DND-41 (cell line): ENCODE measurements at regions not wholly inside any gene's neighbourhood (a gene's known extent, or its start where the extent isn't known, plus 50 kb on each side); places are given as distances from the start of the nearest gene placed in this dataset.

Experiments
- ATAC-seq: fragments of 200-7000 bp; cut with Tn5 transposase; 3 replicates; pipeline ENCODE4 v1.9.1; 2021; ENCODE audit warnings: low read depth; ENCODE audit not compliant: insufficient read depth
- DNase-seq: peaks from one replicate; pipeline ENCODE4 v3.0.0-alpha.2; 2020
- H2AFZ ChIP-seq: 2 replicates; pipeline ENCODE4 v1.6.0; 2012; ENCODE audit warnings: low read depth, low read length
- H3K27ac ChIP-seq: 2 replicates; pipeline ENCODE4 v1.5.1; 2012; ENCODE audit warnings: low read length, inconsistent platforms
- H3K27me3 ChIP-seq: fragments of 200-600 bp; sonication (generic); 2 replicates; pipeline ENCODE4 v1.6.0; 2012; ENCODE audit warnings: low read length, mild to moderate bottlenecking, inconsistent platforms; ENCODE audit not compliant: insufficient read depth, poor library complexity
- H3K36me3 ChIP-seq: 2 replicates; pipeline ENCODE4 v1.5.1; 2012; ENCODE audit warnings: low read length, inconsistent platforms; ENCODE audit not compliant: insufficient read depth
- H3K4me1 ChIP-seq: 2 replicates; pipeline ENCODE4 v1.5.1; 2012; ENCODE audit warnings: mild to moderate bottlenecking, low read length; ENCODE audit not compliant: insufficient read depth
- H3K4me2 ChIP-seq: 2 replicates; pipeline ENCODE4 v1.6.0; 2012; ENCODE audit warnings: mild to moderate bottlenecking, moderate library complexity, low read length, inconsistent platforms; ENCODE audit not compliant: insufficient read depth
- H3K4me3 ChIP-seq, 2 experiments: fragments of 200-600 bp in 1 of 2; shearing (Covaris generic) in 1 of 2; 2 replicates each; pipeline ENCODE4 v1.5.1; 2012 to 2016; ENCODE audit warnings: inconsistent platforms in 2 of 2, low read length in 2 of 2, mild to moderate bottlenecking in 2 of 2, low read depth in 1 of 2, moderate library complexity in 1 of 2
- H3K79me2 ChIP-seq: 2 replicates; pipeline ENCODE4 v1.6.0; 2012; ENCODE audit warnings: low read length, inconsistent platforms; ENCODE audit not compliant: insufficient read depth
- H3K9ac ChIP-seq: 2 replicates; pipeline ENCODE4 v1.6.0; 2012; ENCODE audit warnings: low read depth, mild to moderate bottlenecking, inconsistent platforms, low read length, moderate library complexity
- H3K9me3 ChIP-seq: 2 replicates; pipeline ENCODE4 v1.5.1; 2012; ENCODE audit warnings: low read length, moderate library complexity, mild to moderate bottlenecking, inconsistent platforms; ENCODE audit not compliant: insufficient read depth, severe bottlenecking
- H4K20me1 ChIP-seq: 2 replicates; pipeline ENCODE4 v1.6.0; 2012; ENCODE audit warnings: low read length; ENCODE audit not compliant: insufficient read depth
- CTCF ChIP-seq: IDR thresholded peaks from 2 replicates; pipeline ENCODE4 v1.5.1; 2012; ENCODE audit warnings: borderline replicate concordance, low read length, moderate library complexity, mild to moderate bottlenecking; ENCODE audit not compliant: poor library complexity, severe bottlenecking; ENCODE audit errors: extremely low read depth
- EZH2 ChIP-seq: IDR thresholded peaks from 3 replicates; pipeline ENCODE4 v1.6.1; 2012; ENCODE audit warnings: borderline replicate concordance, low read depth, mild to moderate bottlenecking, moderate library complexity, low read length, inconsistent platforms; ENCODE audit not compliant: severe bottlenecking

DNA sequence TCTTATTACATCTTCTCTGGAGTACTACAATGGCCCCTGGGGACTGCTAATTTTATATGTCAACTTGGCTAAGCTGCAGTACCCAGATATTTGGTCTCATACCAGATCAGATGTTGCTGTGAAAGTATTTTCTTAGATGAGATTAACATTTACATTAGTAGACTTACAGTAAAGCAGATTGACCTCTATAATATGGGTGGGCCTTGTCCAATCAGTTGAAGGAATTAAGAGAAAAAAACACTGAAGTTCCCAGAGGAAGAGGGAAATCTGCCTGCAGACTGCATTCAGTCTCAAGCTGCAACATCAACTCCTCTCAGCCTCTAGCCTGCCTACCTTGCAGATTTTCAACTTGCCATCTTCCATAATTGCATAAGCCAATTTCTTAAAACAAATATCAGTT, 430.1 kb downstream of the MED13L start:
- Histone ChIP-seq H3K9me3 (no peaks in the 10 kb centered on the region), H3K4me3 (no peak overlapping the region), H3K4me2 (no peak overlapping the region), H3K27me3 (peaks cover 4% of the 10 kb centered on the region), H3K9ac (no peak overlapping the region), H3K4me1 (no peaks in the 10 kb centered on the region), H2AFZ (no peak overlapping the region), H3K36me3 (no peaks in the 10 kb centered on the region), H3K79me2 (no peaks in the 10 kb centered on the region), H3K27ac (no peak overlapping the region), H4K20me1 (no peaks in the 10 kb centered on the region)
- ATAC-seq (no peak), DNase-seq (no peak)
- TF ChIP-seq EZH2, result no peak
- no peak for TF ChIP-seq CTCF

DNA sequence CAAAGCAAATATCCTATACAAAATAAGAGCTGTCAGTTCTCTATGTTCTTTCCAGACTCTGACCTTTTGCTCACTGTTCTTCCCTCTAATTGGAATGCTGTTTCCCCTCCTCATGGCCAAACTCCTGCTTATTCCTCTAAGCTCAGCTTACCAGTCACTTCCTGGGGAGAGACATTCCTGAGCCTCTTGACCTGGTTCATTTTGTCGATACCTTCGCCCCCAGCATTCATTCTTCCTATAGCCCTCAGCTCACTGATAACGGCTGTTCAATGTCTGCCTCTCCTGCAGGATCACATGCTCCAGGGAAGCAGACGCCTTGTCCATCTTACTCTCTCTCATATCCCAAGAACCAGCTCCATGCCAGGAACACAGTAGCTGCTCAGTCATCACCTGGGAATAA, 431.0 kb downstream of the MED13L start:
- no peak for DNase-seq
- H3K4me3 ChIP-seq, result no peak overlapping the region
- no peaks in the 10 kb centered on the region for H3K36me3 ChIP-seq

GRCh38 chr12:115840159-115840558, 437.3 kb downstream of the MED13L start:
- Histone ChIP-seq H3K27me3 (peaks cover 7% of the 10 kb centered on the region), H3K36me3 (no peaks in the 10 kb centered on the region), H3K4me1 (no peaks in the 10 kb centered on the region), H3K27ac (no peak overlapping the region), H4K20me1 (no peaks in the 10 kb centered on the region), H3K9ac (no peak overlapping the region), H3K4me3 (no peak overlapping the region), H2AFZ (no peak overlapping the region), H3K4me2 (no peak overlapping the region), H3K9me3 (no peaks in the 10 kb centered on the region), H3K79me2 (no peaks in the 10 kb centered on the region)
- no peak for DNase-seq
- TF ChIP-seq EZH2, result no peak
- TF ChIP-seq CTCF, result no peak
- ATAC-seq, result no peak

More for the DNA sequence above, 431.0 kb downstream of the MED13L start:
- no peak for TF ChIP-seq CTCF
- TF ChIP-seq EZH2, result no peak
- no peak overlapping the region for H3K27ac ChIP-seq
- no peaks in the 10 kb centered on the region for H3K9me3 ChIP-seq
- no peak overlapping the region for H2AFZ ChIP-seq
- no peak overlapping the region for H3K4me2 ChIP-seq
- H4K20me1 ChIP-seq, result no peaks in the 10 kb centered on the region
- no peaks in the 10 kb centered on the region for H3K4me1 ChIP-seq
- H3K9ac ChIP-seq, result no peak overlapping the region
- ATAC-seq, result no peak
- H3K27me3 ChIP-seq, result peaks cover 4% of the 10 kb centered on the region
- no peaks in the 10 kb centered on the region for H3K79me2 ChIP-seq

DNA sequence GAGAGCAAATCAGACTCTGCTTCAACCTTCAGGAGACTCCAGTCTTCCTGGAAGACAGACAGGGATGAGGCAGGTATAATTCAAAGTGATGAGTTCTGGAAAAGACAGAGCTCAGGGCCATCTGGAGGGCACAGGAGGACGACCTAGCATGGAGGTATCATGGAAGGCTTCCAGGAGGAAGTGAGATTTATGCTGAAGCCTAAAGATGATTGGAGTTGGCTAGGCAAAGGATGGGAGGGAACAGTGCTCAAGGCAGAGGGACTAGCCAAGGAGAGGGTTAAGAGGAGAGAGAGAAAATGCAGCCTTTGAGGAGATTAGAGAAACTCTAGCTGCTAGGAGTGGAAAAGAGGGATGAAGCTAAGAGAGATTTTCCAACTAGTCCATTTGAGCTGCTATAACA, 438.5 kb downstream of the MED13L start:
- TF ChIP-seq CTCF (no peak), EZH2 (no peak)

More for the DNA sequence above, 438.5 kb downstream of the MED13L start:
- Histone ChIP-seq H3K36me3 (no peaks in the 10 kb centered on the region), H2AFZ (no peak overlapping the region), H3K4me3 (no peak overlapping the region), H3K4me1 (no peaks in the 10 kb centered on the region), H3K27ac (no peak overlapping the region), H3K79me2 (no peaks in the 10 kb centered on the region), H3K9ac (no peak overlapping the region), H4K20me1 (no peaks in the 10 kb centered on the region), H3K9me3 (no peaks in the 10 kb centered on the region), H3K4me2 (no peak overlapping the region), H3K27me3 (peaks cover 7% of the 10 kb centered on the region)
- ATAC-seq (no peak), DNase-seq (no peak)
